GM21737 (cell line): ENCODE measurements at regions not wholly inside any gene's neighbourhood (a gene's known extent, or its start where the extent isn't known, plus 50 kb on each side); places are given as distances from the start of the nearest gene placed in this dataset.
A peak's percentile ranks its signal among the peaks of the same experiment; 100 is the strongest.

Experiments
- ATAC-seq: cut with Tn5 transposase; IDR thresholded peaks from one replicate; pipeline ENCODE4 v1.9.1; 2021; ENCODE audit warnings: mild to moderate bottlenecking, moderate library complexity; ENCODE audit not compliant: unreplicated experiment

DNA sequence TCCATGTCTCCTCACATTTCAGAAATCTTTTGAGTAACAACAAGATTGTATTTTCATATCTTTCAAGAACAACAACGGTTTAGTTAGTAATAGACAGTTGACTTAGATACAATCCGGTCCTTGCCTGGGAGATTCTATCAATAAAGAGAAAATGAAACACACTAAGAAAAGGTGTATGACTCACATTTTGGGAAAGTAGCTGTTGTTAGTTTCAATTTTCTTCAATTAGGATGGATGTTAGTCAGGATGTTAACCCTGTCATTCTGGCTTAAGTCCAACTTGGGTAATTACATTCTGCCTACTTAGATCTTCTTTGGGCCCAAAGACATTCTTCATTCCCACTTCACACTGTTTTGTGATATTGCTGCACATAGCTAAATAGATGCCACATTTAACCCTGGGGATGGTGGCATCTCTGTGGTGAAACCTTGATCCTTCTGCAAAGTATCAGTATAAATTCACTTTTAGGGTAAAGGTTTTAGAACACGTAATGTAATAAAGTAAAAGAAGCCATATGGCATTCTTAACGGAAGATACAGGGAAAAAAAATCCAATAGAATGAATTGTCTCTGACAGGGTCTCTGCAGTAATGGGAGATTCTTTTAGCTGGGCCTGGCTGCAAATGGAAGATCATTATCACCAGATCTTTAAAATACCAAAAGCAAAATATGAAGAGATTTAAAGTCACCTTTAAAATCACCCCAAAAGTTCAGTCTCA is 365.5 kb downstream of the FIGN start:
- no peak for ATAC-seq

- ATAC-seq, result no peak
Measured at GRCh38 chr2:163369111-163369510, 366.7 kb downstream of the FIGN start.

DNA sequence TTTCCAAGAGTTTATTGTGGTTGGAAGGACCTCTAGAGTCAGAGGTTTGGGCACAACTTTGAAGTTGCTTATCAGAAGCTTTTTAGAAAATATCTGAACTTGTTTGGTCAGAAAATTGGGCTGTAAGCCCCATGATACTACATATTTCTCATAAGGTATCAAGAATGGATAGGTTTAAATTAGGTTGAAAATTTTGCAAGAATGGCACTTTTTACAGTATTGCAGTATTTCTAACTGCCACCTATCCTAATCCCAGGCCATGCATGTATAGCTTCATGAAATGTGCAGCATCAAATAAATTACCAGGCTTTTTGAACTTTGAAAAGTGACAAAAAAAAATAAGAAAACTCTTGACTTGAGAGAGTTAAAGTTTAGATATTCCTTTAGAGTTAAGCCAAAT is 367.2 kb downstream of the FIGN start:
- ATAC-seq, result no peak

DNA sequence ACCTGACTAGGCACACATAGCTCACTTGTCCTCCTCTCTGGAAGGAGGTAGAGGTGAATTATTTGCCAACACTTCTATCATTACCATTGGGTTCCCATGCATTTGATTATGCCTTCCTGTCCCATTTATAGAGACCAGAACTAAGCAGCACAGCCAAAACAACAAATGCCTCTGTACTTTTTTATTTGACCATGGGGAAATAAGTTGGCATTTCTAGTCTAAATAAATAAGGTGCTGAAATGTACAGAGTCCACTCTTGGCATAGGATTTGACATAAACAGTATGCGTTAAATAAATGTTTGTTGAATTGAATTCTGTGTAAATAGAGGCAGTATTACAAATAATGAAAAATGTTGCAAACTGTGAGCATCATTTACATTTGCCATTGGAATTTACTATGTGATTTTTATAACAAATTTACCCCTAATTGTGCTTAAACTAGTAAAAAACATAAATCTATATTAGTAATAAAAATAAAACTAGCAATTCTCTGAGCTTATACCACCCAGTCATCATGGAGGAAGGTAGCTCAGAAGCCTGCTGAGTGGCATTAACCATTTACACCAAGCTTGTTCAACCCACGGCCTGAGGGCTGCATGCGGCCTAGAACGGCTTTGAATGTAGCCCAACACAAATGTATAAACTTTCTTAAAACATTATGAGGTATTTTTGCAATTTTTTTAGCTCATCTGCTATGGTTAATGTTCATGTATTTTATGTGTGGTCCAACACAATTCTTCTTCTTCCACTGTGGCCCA is 367.8 kb downstream of the FIGN start:
- no peak for ATAC-seq

GRCh38 chr2:163364736-163365135 is 371.1 kb downstream of the FIGN start:
- ATAC-seq, result no peak

DNA sequence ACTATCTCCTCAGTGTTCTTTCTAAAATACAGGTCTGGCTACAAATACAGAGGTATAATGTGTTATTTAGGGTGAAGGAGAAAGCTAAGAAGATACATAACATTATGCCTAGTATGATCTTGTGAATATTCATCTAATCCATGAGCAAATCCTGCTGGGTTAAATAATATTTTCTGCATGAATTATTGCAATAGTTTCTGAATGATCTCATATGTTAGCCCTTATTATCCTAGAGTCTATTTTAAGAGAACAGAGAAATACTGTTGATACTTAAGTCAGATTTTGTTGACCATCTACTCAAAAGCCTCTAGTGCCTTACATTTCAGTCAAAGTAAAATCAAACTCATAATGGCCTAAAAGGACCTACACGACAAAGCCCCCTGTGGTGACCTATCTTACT is 382.3 kb downstream of the FIGN start:
- ATAC-seq, result no peak

- ATAC-seq, result no peak
Measured at GRCh38 chr2:163351966-163352365, 383.8 kb downstream of the FIGN start.

DNA sequence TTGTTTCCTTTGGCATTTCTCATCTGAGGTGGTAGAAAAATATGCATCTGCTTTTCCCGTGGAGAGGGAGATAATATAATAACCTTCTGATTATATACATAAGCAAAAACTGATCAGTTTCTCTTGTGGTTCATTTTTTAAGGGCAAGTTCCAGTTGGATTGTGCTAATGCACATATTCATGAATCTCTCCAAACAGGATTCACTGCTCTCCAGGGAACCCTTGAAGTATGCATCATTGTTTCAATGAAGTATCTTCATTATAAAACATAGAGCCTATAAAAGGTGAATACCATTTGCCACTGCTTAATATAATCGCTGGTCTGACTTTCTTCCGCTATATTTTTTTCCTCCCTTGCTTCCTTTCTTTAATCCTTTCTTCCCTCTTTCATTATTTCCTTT is 384.7 kb downstream of the FIGN start:
- no peak for ATAC-seq

- ATAC-seq, result no peak
Measured at GRCh38 chr2:163348857-163349380, 386.9 kb downstream of the FIGN start.

DNA sequence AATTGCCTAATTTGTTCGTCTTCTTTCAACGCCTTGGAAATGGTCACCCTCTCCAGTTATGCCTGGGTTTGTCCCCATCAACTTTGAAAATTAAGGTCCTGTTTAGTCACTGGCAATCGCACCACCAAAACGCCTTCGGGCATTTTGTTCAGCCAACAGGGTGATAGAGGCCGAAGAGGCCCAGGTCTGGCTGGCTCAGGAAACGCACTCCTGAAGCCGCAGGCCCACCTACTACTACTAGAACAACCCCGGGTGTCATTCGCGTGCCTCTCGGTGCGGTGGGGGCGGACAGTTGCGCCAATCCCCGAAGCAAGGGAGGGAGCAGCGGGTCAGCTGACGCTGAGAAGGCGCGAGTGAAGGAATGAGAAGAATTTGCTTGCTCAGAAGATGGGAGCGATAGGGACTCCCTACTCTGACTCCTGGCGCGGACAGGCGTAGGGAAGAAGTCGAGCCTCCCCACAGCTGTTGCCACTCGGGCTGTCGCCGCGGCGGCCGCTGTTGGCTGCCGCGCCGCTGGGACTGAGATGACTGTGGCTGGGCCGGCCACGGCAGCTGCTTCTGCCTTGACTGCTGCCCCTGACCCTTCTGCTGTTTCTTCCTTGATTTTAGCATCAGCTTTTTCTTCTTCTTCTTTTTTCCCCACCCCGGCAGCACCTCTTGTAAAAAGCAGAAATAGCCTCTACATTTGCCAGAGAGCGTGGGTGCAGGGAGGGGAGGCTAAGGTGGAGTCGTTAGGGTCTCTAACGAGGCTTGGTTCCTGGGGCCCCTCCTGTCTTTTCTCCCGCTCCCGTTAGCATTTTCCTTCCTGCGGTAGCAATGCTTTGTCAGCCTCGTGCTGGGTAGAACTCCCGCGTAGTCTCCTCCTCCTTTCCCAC is 387.6 kb downstream of the FIGN start:
- ATAC-seq, result no peak

GRCh38 chr2:163345795-163346573 is 389.8 kb downstream of the FIGN start:
- ATAC-seq, result peak; percentile 77

- no peak for ATAC-seq
Measured at GRCh38 chr2:163343316-163343715, 392.5 kb downstream of the FIGN start.

DNA sequence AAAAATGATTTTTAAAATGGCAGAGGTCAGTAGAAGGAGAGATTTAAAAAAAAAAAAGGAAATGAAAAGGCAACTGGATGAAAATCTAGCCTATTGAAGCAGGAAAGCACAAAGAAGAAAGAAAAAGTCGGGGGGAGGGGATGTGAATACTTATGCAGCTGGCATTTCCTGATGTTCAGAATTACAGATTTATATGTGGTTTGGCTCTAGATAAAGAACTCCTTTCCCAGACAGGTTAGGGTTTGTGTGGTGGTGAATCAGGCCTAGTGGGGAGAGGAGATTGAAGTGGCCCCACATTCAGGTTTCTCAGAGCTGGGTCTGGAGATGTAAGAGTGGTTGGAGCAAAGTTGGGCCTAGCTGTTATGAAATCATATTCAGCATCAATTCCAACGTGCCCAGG is 394.4 kb downstream of the FIGN start:
- ATAC-seq, result no peak

DNA sequence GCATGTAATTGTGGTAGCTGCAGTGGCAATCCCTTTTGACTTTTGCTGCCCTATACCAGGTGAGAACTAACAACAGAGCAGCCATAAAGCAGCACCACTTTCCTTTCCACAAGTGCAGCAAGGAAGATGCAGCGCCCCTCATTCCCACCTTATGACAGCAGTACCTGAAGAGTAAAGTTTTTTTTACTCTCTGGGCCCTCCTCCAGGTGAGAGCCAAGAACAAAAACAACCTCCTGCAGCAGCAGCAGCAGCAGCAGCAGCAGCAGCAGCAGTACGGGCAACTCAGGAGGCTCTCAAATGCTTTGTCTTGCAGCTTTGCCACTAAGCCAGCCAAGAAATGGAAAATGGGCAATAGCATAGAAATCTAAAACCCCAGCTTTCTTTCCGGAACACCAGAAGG is 397.5 kb downstream of the FIGN start:
- ATAC-seq, result no peak

DNA sequence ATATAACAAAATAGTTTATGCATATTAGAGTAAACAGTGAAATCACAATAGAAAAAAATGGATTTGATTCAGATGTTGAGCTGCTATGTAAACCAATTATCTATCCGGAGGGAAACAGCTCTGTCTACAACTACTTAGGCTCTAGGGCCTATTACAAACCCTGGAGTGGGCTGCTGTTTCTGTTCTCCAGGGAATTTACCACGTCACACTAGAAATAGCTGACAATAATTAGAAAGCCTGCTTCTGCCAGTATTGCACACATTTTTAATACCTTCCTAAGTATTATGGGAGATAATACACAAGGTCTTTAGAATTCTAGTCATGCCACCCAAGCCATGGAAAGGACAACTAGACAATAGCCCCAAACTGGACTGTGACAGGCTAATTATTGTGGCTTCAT is 411.1 kb downstream of the FIGN start:
- no peak for ATAC-seq

DNA sequence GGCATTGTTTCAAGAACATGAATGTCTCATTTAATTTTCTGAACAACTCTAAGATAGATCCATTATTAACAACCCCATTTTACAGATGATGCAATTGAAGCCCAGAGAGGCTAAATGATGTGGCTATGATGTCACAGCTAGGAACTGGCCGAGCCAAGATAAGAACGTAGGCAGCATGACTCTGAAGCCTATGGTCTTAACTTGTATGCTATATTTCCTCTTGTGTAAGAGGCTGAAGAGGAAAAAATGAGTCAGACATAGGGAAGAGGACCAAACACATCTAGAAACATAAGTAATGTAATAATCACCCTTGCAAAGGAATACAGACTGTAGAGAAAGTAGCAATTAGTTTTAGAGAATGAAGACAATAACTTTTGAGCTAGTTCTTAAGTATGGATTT is 416.8 kb downstream of the FIGN start:
- no peak for ATAC-seq

GRCh38 chr2:163314712-163315111 is 421.1 kb downstream of the FIGN start:
- no peak for ATAC-seq

GRCh38 chr2:163312713-163313112 is 423.1 kb downstream of the FIGN start:
- ATAC-seq, result no peak

- no peak for ATAC-seq
Measured at GRCh38 chr2:163306647-163307046, 429.2 kb downstream of the FIGN start.

DNA sequence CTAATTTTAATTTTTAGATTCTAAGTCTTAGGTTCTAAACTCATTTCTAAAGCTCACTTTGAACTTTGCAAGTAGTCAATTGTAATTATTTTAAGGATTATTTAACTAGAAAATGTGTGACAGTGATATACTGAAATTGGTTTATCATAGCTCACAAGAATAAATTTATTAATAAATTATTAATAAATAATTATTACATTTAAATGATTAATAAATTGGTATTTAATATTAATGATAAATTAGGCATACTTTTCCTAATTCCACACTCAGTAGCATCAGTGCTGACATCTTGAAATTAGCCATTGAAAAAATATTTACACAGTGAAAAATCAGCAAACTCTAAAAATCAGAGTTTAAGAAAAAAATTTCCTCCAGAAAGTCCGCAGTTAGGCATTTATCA is 433.7 kb downstream of the FIGN start:
- no peak for ATAC-seq

GRCh38 chr2:163291790-163292189 is 444.0 kb downstream of the FIGN start:
- no peak for ATAC-seq
